Stimulated activated CD8-positive, alpha-beta memory T cell treated with anti-CD3 and anti-CD28 coated beads, Interleukin-15, amount 100 ng/mL, for 4 hours (primary cell): ENCODE measurements at regions not wholly inside any gene's neighbourhood (a gene's known extent, or its start where the extent isn't known, plus 50 kb on each side); places are given as distances from the start of the nearest gene placed in this dataset.
"Not testable (repeated sequence)": the region's sequence is repeated elsewhere in the genome, so short reads cannot be mapped to it uniquely, and the experiment has no call there.

ENCODE experiments used
- DNase-seq, 2 donors: peaks; one replicate each; pipeline ENCODE4 v3.0.0-alpha.2; 2020; ENCODE audit warnings: low read depth in 2 of 2

- DNase-seq = no peak
These were observed 227.8 kb downstream of the PTGER3 start for GRCh38 chr1:70819785-70820184.

GRCh38 chr1:70820396-70820795, 227.2 kb downstream of the PTGER3 start:
- DNase-seq = no peak

GRCh38 chr1:70820995-70821394, 226.6 kb downstream of the PTGER3 start:
- DNase-seq = no peak

- DNase-seq = no peak
These were observed 221.2 kb downstream of the PTGER3 start for GRCh38 chr1:70826428-70826827.

GRCh38 chr1:70827030-70827429, 220.6 kb downstream of the PTGER3 start:
- no peak for DNase-seq

DNA sequence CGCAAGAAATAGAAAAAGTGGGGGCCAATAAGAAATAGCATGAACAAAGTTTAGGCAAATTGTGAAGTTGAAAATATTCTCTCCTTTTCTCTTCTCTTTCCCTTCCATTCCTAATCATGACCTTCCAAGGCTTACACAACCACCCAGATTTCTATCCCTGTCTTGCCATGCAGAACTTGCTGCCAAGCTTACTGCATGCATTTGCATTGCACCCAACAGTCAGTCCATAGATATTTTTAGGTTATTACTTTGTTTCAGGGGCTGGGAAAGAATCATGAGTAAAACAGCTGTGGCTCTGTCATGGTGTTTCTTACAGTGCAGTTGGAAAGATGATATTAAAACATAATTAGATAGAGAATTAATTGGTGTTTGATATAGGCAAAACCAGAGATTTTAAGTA, 219.4 kb downstream of the PTGER3 start:
- no peak for DNase-seq

DNA sequence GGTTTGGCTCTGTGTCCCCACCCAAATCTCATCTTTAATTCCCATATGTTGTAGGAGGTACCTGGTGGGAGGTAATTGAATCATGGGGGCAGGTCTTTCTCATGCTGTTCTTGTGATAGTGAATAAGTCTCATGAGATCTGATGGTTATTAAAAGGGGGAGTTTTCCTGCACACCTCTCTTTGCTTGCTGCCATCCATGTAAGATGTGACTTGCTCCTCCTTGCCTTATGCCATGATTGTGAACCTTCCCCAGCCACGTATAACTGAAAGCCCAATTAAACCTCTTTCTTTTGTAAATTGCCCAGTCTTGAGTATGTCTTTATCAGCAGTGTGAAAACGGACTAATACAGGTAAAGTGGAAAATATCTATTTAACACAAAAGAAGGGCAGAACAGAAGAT, 213.3 kb downstream of the PTGER3 start:
- not testable (repeated sequence) for DNase-seq

DNA sequence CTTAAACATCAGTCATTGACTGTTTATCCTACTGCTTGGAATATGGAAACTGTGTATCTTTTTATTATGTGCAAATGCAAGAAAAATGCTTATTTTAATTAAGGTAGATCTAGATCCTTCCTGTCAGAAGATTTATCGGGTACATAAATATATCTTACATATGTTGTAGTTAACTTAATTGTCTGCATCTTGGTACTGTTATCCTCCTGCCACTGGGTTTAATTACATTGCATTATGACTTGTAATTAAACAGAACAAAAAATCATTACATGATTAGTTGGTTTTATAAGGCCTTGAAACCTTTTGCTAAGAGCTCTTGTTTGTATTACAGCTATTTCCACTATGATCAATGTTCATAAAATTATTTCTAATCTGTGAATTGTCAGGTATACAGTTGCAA, 211.2 kb downstream of the PTGER3 start:
- no peak for DNase-seq

DNA sequence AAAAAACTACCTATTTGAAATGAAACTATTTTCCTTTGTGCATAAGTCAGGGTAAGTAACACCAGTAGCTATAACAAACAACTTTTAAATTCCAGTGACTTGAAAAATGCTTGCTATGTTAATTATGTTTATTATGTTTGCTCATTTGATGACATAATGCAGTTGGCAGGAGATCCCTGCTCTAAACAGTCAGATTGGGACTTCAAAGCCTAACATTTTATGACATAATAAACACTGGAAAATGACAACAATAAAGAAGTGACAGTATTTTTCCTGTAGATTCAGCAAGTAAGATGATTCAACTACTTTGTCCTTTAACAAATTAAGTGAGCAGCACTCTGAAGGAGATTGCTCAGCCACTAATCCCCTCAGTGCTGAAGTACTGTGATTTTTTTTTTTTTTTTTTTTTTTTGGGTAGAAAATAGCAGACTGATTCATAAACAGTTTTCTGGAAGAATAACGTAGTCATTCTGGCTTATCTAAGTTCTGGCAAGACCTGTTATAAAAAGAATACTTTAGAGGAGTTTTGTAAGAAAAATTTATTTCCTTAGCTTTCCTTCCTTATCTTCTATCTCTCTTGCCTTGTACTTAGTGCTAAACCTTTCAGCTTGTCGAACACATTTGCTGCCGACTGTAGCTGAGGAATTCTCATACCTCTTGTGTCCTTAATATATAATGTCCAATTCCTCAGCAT, 207.2 kb downstream of the PTGER3 start:
- no peak for DNase-seq

DNA sequence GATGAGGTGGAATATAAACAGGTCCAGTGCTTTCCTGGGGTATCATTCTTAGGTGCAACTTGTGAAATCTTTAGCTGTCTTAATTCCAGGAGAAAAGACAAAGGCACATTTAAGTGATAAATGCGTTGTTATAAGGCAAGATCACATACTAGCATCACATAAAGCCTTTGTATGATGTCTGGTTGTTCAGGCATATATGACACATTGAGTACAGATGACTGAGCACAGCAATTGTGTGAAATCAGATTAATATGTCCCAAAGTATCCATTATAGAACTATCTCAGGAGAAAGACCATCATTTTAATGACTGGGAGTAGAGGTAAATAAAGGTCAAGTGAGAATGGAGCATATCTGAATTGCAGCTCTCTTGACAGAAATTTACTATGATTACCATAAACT, 205.1 kb downstream of the PTGER3 start:
- no peak for DNase-seq

DNA sequence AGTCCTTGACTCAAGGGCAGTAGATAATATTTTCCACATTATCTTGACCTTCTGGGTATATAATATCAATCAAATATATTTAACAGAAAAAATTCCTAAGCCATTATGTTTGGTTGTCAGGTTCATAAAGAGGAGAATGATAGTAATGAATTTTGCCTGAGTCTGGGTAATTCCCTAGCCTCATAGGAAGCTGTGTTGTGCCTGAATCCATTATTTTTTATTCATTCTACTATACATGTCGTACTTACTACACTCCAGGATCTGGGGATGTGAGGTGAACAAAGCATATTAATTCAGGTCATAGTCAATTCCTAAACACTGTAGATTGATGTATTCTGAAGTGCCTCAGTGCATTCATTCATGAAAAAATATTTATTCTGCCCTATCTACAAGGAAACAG, 204.2 kb downstream of the PTGER3 start:
- no peak for DNase-seq

DNA sequence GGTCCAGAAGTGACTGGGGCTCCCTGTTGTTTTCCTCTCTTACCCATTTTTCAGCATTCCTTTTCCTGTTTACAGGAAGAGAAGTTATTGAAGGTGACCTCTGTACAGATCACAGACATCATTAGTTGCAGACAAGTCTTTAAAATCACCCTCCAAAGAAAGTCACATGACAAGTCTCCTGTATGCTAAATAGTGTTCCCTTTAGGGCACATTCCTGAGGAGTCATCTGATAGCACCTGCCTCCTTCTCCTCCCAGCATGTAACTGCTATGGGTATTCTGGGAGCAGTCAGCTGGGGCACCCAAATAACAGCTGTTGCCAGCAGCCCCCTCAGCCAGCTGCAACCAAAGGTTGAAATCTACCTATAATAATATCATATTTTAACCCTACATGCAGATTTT, 200.6 kb downstream of the PTGER3 start:
- DNase-seq = no peak

GRCh38 chr1:70855203-70855602, 192.4 kb downstream of the PTGER3 start:
- DNase-seq = no peak

DNA sequence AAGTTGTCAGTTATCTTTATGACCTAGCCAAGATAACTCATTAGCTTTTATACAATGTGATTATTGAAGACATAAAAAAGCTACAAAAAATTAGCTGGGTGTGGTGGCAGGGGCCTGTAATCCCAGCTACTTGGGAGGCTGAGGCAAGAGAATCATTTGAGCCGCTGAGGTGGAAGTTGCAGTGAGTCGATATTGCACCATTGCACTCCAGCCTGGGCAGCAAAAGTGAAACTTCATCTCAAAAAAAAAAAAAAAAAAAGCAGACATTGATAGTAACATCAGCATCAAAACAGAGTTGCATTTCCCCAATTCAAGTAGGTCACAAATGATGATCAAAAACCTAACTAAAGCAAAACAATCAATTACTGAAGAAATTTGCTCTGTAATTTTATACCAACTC, 191.4 kb downstream of the PTGER3 start:
- DNase-seq = no peak

- no peak for DNase-seq
These were observed 184.4 kb downstream of the PTGER3 start for GRCh38 chr1:70863239-70863638.

- DNase-seq = no peak
These were observed 183.3 kb downstream of the PTGER3 start for GRCh38 chr1:70864302-70864701.

DNA sequence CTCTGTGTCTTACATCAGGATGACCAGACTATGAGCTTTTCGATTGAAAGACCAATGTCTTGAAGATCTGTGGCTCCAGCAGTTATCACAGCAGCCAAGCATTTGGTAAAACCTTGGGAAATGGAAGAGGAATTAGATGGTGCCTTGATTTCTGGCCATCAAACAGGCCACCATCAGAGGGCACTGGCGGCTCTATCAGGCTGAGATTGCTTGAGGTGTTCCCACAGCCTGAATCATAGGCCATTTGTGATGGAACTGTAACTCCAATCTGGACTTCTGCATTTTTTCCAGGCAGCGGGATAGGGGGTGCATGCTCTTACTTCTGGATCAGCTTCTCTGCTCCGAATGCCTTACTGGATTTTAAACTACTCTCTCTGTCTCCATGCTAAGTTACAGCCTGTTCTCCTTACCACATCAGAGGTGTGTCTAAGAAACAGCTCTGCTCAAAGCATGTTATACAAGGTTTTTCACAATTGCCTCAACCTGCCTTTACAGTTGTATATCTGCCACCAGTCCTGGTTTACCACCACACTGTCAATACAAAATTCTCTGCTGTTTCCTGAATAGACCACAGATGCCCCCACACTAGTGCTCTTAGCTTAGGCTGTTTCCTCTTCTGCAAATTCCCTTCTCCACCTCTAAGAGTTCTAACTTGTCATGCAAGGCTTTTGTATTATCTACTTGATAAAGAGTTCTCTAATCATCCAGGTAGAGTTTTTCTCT, 180.9 kb downstream of the PTGER3 start:
- DNase-seq = no peak

GRCh38 chr1:70871790-70872189, 175.8 kb downstream of the PTGER3 start:
- no peak for DNase-seq

- DNase-seq = no peak
These were observed 173.6 kb downstream of the PTGER3 start for GRCh38 chr1:70874063-70874462.

GRCh38 chr1:70874818-70875217, 172.8 kb downstream of the PTGER3 start:
- DNase-seq = no peak

GRCh38 chr1:70877343-70877742, 170.3 kb downstream of the PTGER3 start:
- no peak for DNase-seq

- DNase-seq = no peak
These were observed 159.7 kb downstream of the PTGER3 start for GRCh38 chr1:70887936-70888335.

DNA sequence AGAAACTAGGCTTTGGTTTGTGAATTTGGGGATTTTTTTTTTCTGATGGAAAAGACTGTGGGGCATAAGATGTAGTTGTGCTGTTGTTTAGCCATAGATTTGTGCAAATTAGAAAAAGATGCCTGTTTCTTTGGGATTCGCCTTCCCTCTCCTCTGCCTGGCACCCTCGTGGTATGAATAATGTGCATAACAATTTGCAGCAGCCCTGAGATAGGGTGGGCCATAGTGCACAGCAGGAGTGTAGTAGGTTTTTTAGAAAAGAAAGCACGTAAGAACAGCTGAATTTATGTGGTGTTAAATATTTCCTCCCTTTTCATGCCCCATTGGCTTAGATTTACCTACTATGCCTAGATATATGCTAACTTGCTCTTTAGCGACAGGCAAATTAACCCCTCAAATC, 158.9 kb downstream of the PTGER3 start:
- no peak for DNase-seq

- DNase-seq = no peak
These were observed 157.2 kb downstream of the PTGER3 start for GRCh38 chr1:70890408-70890807.
